ENCODE measurements at regions not wholly inside any gene's neighbourhood (a gene's known extent, or its start where the extent isn't known, plus 50 kb on each side); places are given as distances from the start of the nearest gene placed in this dataset.
"Not testable (repeated sequence)": the region's sequence is repeated elsewhere in the genome, so short reads cannot be mapped to it uniquely, and the experiment has no call there.

DNA sequence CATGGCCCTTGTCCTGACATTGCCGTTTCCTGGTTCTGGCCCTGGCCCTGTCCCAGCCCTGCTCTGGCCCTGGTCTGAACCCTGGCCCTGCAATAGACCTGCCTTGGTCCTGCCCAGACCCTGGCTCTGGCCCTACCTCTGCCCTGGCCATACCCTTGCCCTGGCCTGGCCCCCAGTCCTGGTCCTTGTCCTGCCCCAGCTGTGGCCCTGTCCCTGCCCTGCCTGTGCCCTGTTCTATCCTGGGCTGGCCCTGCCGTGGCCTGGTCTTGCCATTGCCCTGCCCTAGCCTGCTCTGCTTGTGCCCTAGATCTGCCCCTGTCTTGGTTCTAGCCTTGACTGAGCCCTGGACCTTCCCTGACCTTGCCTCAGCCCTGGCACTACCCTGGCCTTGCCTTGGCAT lies 1560.1 kb downstream of the RPIA start:
- H3K4me3 ChIP-seq (ENCODE audit: low read length in 2 of 2); H4K8ac ChIP-seq (ENCODE audit: low read depth, low read length); H2AK5ac ChIP-seq (ENCODE audit: low read depth, low read length); H3K18ac ChIP-seq (ENCODE audit: low read length); H3K27me3 ChIP-seq (ENCODE audit: control insufficient read depth in 3 of 3, insufficient read depth in 3 of 3, low read depth in 1 of 3, low read length in 3 of 3); H2BK120ac ChIP-seq (ENCODE audit: low read depth, low read length); H3K4me2 ChIP-seq (ENCODE audit: insufficient read depth, low read length, poor library complexity, severe bottlenecking); H3K79me1 ChIP-seq (ENCODE audit: low read depth, low read length); DNase-seq (ENCODE audit: low spot score); H2BK15ac ChIP-seq (ENCODE audit: low read length); H3K9ac ChIP-seq (ENCODE audit: low read depth, low read length, poor library complexity); H3K14ac ChIP-seq (ENCODE audit: low read length); H2BK12ac ChIP-seq (ENCODE audit: low read length); H3K4me1 ChIP-seq (ENCODE audit: control insufficient read depth in 2 of 2, insufficient read depth in 1 of 2, low read depth in 1 of 2, low read length in 2 of 2); H3K27ac ChIP-seq (replicated peaks; ENCODE audit: low read length); H2AFZ ChIP-seq (ENCODE audit: low read length); H3K9me3 ChIP-seq (replicated peaks in 1 of 2; ENCODE audit: control insufficient read depth in 2 of 2, insufficient read depth in 1 of 2, low read depth in 1 of 2, low read length in 2 of 2); H3K4ac ChIP-seq (ENCODE audit: low read length); H4K91ac ChIP-seq (ENCODE audit: low read depth, low read length, poor library complexity); H3K36me3 ChIP-seq (replicated peaks in 1 of 2; ENCODE audit: control insufficient read depth in 2 of 2, insufficient read depth in 2 of 2, low read length in 2 of 2); H3K23ac ChIP-seq (ENCODE audit: low read depth, low read length, poor library complexity); H2BK5ac ChIP-seq (ENCODE audit: low read length): not testable (repeated sequence)
- WGBS, 2 donors (ENCODE audit: extremely low coverage in 2 of 2, insufficient read length in 2 of 2, insufficient replicate concordance in 1 of 2): no CpG with 5 or more reads among the region's 2 CpGs

DNA sequence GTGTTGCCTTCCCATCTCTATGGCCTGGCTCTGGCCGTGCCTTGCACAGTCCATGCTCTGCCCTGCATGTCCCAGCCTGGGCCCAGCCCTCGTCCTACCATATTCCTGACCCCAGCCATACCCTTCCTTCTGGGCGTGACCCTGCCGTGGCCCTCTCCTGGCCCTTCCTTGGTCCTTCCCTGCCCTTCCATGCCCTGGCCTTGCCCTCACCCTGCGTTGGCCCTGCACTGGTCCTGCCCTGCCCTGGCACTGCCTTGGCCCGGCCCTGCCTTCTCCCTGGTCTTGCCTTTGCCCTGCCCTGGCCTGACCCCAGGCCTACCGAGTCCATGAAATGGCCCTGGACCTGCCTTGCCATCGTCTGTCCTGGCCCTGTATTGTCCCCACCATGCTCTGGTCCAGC lies 1561.8 kb downstream of the RPIA start:
- H3K23ac ChIP-seq (ENCODE audit: low read depth, low read length, poor library complexity); H3K79me1 ChIP-seq (ENCODE audit: low read depth, low read length); H3K14ac ChIP-seq (ENCODE audit: low read length); H4K91ac ChIP-seq (ENCODE audit: low read depth, low read length, poor library complexity); H2BK120ac ChIP-seq (ENCODE audit: low read depth, low read length); H2BK5ac ChIP-seq (ENCODE audit: low read length); H3K4me1 ChIP-seq (ENCODE audit: control insufficient read depth in 2 of 2, insufficient read depth in 1 of 2, low read depth in 1 of 2, low read length in 2 of 2); H3K4ac ChIP-seq (ENCODE audit: low read length); H2BK15ac ChIP-seq (ENCODE audit: low read length); H3K27ac ChIP-seq (replicated peaks; ENCODE audit: low read length); H3K9ac ChIP-seq (ENCODE audit: low read depth, low read length, poor library complexity); H3K18ac ChIP-seq (ENCODE audit: low read length); H3K9me3 ChIP-seq (replicated peaks in 1 of 2; ENCODE audit: control insufficient read depth in 2 of 2, insufficient read depth in 1 of 2, low read depth in 1 of 2, low read length in 2 of 2); H2AK5ac ChIP-seq (ENCODE audit: low read depth, low read length); H3K4me3 ChIP-seq (ENCODE audit: low read length in 2 of 2); H4K8ac ChIP-seq (ENCODE audit: low read depth, low read length); H3K27me3 ChIP-seq (ENCODE audit: control insufficient read depth in 3 of 3, insufficient read depth in 3 of 3, low read depth in 1 of 3, low read length in 3 of 3); H2BK12ac ChIP-seq (ENCODE audit: low read length); H3K36me3 ChIP-seq (replicated peaks in 1 of 2; ENCODE audit: control insufficient read depth in 2 of 2, insufficient read depth in 2 of 2, low read length in 2 of 2); DNase-seq (ENCODE audit: low spot score); H3K4me2 ChIP-seq (ENCODE audit: insufficient read depth, low read length, poor library complexity, severe bottlenecking); H2AFZ ChIP-seq (ENCODE audit: low read length): not testable (repeated sequence)
- WGBS, 2 donors (ENCODE audit: extremely low coverage in 2 of 2, insufficient read length in 2 of 2, insufficient replicate concordance in 1 of 2): no CpG with 5 or more reads among the region's 8 CpGs

DNA sequence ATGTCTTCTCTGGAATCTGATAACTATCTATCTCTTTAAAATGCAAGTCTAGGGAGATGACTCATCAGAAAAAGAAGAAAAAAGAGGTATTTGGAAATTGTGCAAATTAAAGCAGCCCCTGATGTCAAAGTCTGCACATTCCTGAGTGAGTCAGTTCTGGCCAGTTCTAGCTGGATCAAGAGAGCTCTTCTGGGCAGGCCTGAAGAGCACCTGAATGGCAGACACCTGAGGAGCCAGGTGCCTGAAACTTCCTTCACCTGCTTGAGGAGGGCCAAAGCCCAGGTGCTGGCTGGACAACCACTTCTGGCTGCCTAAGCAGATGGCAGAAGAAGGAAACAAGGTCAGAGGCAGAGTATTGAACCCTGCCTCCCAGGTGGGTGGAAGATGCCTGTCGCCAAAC lies 1575.4 kb downstream of the RPIA start:
- not testable (repeated sequence) for H3K4me1 ChIP-seq (ENCODE audit: control insufficient read depth in 2 of 2, insufficient read depth in 1 of 2, low read depth in 1 of 2, low read length in 2 of 2); H2BK5ac ChIP-seq (ENCODE audit: low read length); H2AK5ac ChIP-seq (ENCODE audit: low read depth, low read length); H2BK12ac ChIP-seq (ENCODE audit: low read length); H2AFZ ChIP-seq (ENCODE audit: low read length); H3K14ac ChIP-seq (ENCODE audit: low read length); H2BK120ac ChIP-seq (ENCODE audit: low read depth, low read length); DNase-seq (ENCODE audit: low spot score); H3K4me2 ChIP-seq (ENCODE audit: insufficient read depth, low read length, poor library complexity, severe bottlenecking); H3K4me3 ChIP-seq (ENCODE audit: low read length in 2 of 2); H3K4ac ChIP-seq (ENCODE audit: low read length); H3K27me3 ChIP-seq (ENCODE audit: control insufficient read depth in 3 of 3, insufficient read depth in 3 of 3, low read depth in 1 of 3, low read length in 3 of 3); H3K9ac ChIP-seq (ENCODE audit: low read depth, low read length, poor library complexity); H3K27ac ChIP-seq (replicated peaks; ENCODE audit: low read length); H2BK15ac ChIP-seq (ENCODE audit: low read length); H3K36me3 ChIP-seq (replicated peaks in 1 of 2; ENCODE audit: control insufficient read depth in 2 of 2, insufficient read depth in 2 of 2, low read length in 2 of 2); H3K9me3 ChIP-seq (replicated peaks in 1 of 2; ENCODE audit: control insufficient read depth in 2 of 2, insufficient read depth in 1 of 2, low read depth in 1 of 2, low read length in 2 of 2); H3K18ac ChIP-seq (ENCODE audit: low read length); H3K79me1 ChIP-seq (ENCODE audit: low read depth, low read length); H4K8ac ChIP-seq (ENCODE audit: low read depth, low read length); H4K91ac ChIP-seq (ENCODE audit: low read depth, low read length, poor library complexity); H3K23ac ChIP-seq (ENCODE audit: low read depth, low read length, poor library complexity)
- no CpG with 5 or more reads among the region's 1 CpG for WGBS, 2 donors (ENCODE audit: extremely low coverage in 2 of 2, insufficient read length in 2 of 2, insufficient replicate concordance in 1 of 2)

DNA sequence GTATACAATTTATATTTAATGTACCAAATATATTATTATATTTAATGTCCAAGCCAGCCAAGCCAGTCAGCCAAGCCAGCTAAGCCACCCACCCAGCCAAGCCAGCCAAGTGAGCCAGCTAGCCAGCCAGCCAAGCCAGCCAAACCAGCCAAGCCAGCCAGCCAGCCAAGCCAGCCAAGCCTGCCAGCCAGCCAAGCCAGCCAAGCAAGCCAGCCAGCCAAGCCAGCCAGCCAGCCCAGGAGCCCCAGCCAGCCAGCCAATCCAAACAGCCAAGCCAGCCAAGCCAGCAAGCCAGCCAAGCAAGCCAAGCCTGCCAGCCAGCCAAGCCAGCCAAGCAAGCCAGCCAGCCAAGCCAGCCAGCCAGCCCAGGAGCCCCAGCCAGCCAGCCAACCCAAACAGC lies 1596.3 kb downstream of the RPIA start:
- H3K79me1 ChIP-seq (ENCODE audit: low read depth, low read length); H3K18ac ChIP-seq (ENCODE audit: low read length); H3K36me3 ChIP-seq (replicated peaks in 1 of 2; ENCODE audit: control insufficient read depth in 2 of 2, insufficient read depth in 2 of 2, low read length in 2 of 2); H4K8ac ChIP-seq (ENCODE audit: low read depth, low read length); H3K9me3 ChIP-seq (replicated peaks in 1 of 2; ENCODE audit: control insufficient read depth in 2 of 2, insufficient read depth in 1 of 2, low read depth in 1 of 2, low read length in 2 of 2); H2BK15ac ChIP-seq (ENCODE audit: low read length); H3K27me3 ChIP-seq (ENCODE audit: control insufficient read depth in 3 of 3, insufficient read depth in 3 of 3, low read depth in 1 of 3, low read length in 3 of 3); H3K4me2 ChIP-seq (ENCODE audit: insufficient read depth, low read length, poor library complexity, severe bottlenecking); H3K23ac ChIP-seq (ENCODE audit: low read depth, low read length, poor library complexity); H2BK12ac ChIP-seq (ENCODE audit: low read length); H3K4ac ChIP-seq (ENCODE audit: low read length); H2AK5ac ChIP-seq (ENCODE audit: low read depth, low read length); H2BK5ac ChIP-seq (ENCODE audit: low read length); H3K14ac ChIP-seq (ENCODE audit: low read length); H2BK120ac ChIP-seq (ENCODE audit: low read depth, low read length); H3K4me1 ChIP-seq (ENCODE audit: control insufficient read depth in 2 of 2, insufficient read depth in 1 of 2, low read depth in 1 of 2, low read length in 2 of 2); H3K4me3 ChIP-seq (ENCODE audit: low read length in 2 of 2); H3K9ac ChIP-seq (ENCODE audit: low read depth, low read length, poor library complexity); DNase-seq (ENCODE audit: low spot score); H4K91ac ChIP-seq (ENCODE audit: low read depth, low read length, poor library complexity); H2AFZ ChIP-seq (ENCODE audit: low read length); H3K27ac ChIP-seq (replicated peaks; ENCODE audit: low read length): not testable (repeated sequence)
